ENCODE measurements at regions not wholly inside any gene's neighbourhood (a gene's known extent, or its start where the extent isn't known, plus 50 kb on each side); places are given as distances from the start of the nearest gene placed in this dataset.

GRCh38 chr3:74089814-74090213 is 465.1 kb upstream of the PDZRN3 start:
- TF ChIP-seq CTCF (conservative IDR thresholded peaks at IDR 0.05 in 1 of 2, IDR thresholded peaks at IDR 0.05 in 1 of 2; ENCODE audit: extremely low read depth in 1 of 2, insufficient read depth in 1 of 2, low read depth in 1 of 2, low read length in 2 of 2) (no peak), EZH2 (IDR thresholded peaks at IDR 0.05; ENCODE audit: borderline replicate concordance, low read length) (no peak)
